22Rv1 (cell line): ENCODE measurements at regions not wholly inside any gene's neighbourhood (a gene's known extent, or its start where the extent isn't known, plus 50 kb on each side); places are given as distances from the start of the nearest gene placed in this dataset.

ENCODE experiments used
- H3K27ac ChIP-seq: fragments of 450-650 bp; 2 replicates; pipeline ENCODE4 v1.5.1; 2017
- ZFX ChIP-seq: fragments of 450-650 bp; IDR thresholded peaks from 2 replicates; pipeline ENCODE4 v1.6.1; 2017; ENCODE audit warnings: antibody characterized with exemption, borderline replicate concordance
- TF ChIP-seq, protein P1 (sequence below): fragments of 450-650 bp; IDR thresholded peaks from 2 replicates; pipeline ENCODE4 v1.5.1; 2017; ENCODE audit warnings: mild to moderate bottlenecking

DNA sequence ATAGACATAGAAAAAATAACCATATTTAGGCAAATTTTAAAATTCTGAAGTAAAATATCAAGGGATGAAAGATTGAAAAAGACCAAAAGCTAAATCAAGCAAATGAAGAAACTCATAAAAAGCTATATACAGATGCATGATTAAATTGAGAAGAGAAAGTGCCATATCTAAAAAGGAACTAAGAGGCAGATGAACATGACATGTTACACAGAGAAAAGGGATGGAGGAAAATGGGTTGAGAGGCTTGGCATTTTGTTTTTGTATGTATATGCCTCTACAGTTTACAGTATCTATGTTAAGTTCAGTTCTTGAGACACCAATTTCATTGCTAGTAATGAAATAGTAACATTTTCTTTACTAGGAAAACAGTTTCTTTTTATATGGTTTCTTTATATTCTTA lies 1507.4 kb upstream of the SPRY2 start:
- TF ChIP-seq, protein P1, sequence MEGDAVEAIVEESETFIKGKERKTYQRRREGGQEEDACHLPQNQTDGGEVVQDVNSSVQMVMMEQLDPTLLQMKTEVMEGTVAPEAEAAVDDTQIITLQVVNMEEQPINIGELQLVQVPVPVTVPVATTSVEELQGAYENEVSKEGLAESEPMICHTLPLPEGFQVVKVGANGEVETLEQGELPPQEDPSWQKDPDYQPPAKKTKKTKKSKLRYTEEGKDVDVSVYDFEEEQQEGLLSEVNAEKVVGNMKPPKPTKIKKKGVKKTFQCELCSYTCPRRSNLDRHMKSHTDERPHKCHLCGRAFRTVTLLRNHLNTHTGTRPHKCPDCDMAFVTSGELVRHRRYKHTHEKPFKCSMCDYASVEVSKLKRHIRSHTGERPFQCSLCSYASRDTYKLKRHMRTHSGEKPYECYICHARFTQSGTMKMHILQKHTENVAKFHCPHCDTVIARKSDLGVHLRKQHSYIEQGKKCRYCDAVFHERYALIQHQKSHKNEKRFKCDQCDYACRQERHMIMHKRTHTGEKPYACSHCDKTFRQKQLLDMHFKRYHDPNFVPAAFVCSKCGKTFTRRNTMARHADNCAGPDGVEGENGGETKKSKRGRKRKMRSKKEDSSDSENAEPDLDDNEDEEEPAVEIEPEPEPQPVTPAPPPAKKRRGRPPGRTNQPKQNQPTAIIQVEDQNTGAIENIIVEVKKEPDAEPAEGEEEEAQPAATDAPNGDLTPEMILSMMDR, result no peak
- TF ChIP-seq ZFX, result no peak
- H3K27ac ChIP-seq, result no peak overlapping the region

DNA sequence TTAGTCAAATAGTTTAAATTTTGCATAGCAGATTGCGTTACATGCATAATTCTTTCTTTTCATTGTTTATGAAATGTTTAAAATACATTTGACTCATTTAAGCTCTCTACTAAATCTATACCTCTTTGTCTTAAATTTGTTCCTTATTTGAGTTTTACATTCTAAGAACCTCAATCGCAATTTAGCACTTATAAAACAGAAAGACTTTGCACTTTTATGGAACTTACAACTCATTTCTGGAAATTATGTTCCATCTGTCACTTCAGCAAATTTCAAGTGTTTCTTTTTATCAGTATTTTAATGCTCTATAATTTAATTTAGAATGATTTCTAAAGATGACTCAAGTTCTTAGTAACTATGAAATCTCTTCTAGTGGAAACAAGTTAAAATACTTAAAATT lies 1505.8 kb upstream of the SPRY2 start:
- no peak overlapping the region for H3K27ac ChIP-seq
- no peak for TF ChIP-seq ZFX
- TF ChIP-seq, protein P1, result no peak

DNA sequence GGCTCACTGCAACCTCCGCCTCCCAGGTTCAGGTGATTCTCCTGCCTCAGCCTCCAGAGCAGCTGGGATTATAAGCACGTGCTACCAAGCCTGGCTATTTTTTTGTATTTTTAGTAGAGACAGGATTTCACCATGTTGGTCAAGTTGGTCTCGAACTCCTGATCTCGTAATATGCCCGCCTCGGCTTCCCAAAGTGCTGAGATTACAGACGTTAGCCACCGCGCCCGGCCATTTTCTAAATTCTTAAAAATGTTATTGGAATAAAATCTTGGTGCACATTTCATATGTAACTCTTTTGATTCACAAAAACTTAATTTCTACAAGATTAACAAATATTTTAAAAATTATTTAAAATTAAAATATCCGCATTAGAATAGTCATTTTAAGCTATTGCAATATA lies 1480.3 kb upstream of the SPRY2 start:
- TF ChIP-seq, protein P1, result no peak
- no peak for TF ChIP-seq ZFX
- H3K27ac ChIP-seq, result no peak overlapping the region

DNA sequence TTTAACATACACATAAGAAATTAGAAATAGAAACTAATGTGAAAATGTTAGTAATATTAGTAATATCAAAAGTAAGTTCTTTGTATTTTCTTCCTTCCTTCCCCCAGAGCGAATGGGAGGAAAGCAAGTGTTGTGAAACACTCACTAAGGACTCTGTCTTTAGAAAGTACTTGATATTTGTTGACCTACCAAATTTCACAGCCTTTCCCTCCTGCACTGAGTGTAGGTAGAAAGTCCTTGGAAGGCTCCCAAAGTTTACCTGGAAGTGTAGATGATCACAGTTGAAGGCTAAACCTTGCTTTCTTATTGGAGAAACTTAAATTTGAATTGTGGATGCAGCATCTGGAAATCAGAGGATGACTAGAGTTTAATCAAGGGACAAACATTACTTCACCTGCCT lies 1459.5 kb upstream of the SPRY2 start:
- H3K27ac ChIP-seq, result no peak overlapping the region
- TF ChIP-seq ZFX, result no peak
- TF ChIP-seq, protein P1, result no peak

DNA sequence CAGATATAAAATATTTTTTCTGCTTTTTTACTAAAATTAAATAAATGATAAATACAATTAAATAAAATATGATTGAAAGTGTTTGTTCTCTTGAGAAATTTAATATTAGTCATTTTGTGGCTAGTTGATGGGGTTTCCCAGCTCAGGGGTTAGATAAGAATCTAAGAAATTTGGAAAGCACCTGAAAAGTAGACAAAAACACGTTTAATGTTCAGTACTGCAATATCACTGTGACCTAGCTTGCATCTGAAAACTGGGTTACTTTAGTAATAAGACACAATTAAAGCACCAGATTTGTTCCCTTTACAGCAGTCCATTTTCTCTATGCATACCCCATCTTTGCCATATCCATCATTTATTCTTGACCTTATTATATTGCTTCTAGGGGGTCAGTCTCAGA lies 1454.8 kb upstream of the SPRY2 start:
- TF ChIP-seq, protein P1, result no peak
- TF ChIP-seq ZFX, result no peak
- H3K27ac ChIP-seq, result no peak overlapping the region

DNA sequence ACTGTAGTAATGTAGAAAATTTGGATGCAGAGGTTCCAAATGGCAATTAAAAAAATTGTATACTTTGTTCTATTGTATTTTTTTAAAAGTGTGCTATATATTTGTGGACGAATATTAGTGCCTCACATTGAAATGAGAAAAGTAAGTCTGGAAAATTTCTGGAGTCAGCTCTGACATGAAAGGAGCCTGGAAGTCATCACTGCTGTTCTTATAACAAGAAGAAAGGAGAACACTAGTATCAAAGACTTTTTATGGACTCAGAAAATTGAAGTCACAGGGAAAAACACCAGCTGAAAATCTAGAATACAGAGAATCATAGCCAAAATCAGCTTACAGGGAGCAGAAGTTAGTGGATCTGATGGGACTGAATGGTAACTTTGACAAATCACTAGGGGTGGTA lies 1450.7 kb upstream of the SPRY2 start:
- no peak overlapping the region for H3K27ac ChIP-seq
- no peak for TF ChIP-seq ZFX
- TF ChIP-seq, protein P1, result no peak

DNA sequence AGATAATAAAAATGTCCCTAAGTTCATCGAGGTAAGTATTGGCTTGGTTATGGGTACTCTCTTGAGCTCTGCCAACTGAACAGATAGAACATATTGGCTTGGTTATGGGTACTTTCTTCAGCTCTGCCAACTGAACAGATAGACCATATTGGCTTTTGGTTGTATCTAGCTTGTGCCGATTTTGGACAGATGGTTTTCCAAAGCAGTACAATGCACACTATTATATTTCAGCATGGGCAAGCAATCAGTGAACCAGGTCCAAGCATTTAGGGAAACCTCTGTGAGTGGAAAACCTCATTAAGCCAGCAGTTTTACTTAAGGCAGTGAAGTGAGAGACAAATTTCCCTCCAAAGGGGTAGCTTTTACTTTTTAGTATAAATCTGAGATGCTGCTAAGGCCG lies 1440.5 kb upstream of the SPRY2 start:
- TF ChIP-seq, protein P1, result no peak
- TF ChIP-seq ZFX, result no peak

More for the DNA sequence above, 1440.5 kb upstream of the SPRY2 start:
- H3K27ac ChIP-seq, result no peak overlapping the region
